Neuronal stem cell (in vitro differentiated cells): ENCODE measurements at regions not wholly inside any gene's neighbourhood (a gene's known extent, or its start where the extent isn't known, plus 50 kb on each side); places are given as distances from the start of the nearest gene placed in this dataset.
"Not testable (repeated sequence)": the region's sequence is repeated elsewhere in the genome, so short reads cannot be mapped to it uniquely, and the experiment has no call there.

Experiments
- DNase-seq: peaks from one replicate; pipeline ENCODE4 v3.0.0-alpha.2; 2013; ENCODE audit warnings: low spot score
- H2AFZ ChIP-seq: one replicate; pipeline ENCODE4 v1.6.1; 2013; ENCODE audit warnings: mild to moderate bottlenecking, low read length, inconsistent platforms
- H2AK5ac ChIP-seq: 2 replicates; pipeline ENCODE4 v1.6.1; 2013; ENCODE audit warnings: low read depth, mild to moderate bottlenecking, inconsistent platforms, low read length, moderate library complexity, mixed read lengths
- H2BK120ac ChIP-seq: 2 replicates; pipeline ENCODE4 v1.6.1; 2013; ENCODE audit warnings: low read depth, mild to moderate bottlenecking, inconsistent platforms, low read length, moderate library complexity, mixed read lengths
- H2BK12ac ChIP-seq: one replicate; pipeline ENCODE4 v1.6.1; 2013; ENCODE audit warnings: low read length, inconsistent platforms
- H2BK15ac ChIP-seq: 2 replicates; pipeline ENCODE4 v1.6.1; 2013; ENCODE audit warnings: mild to moderate bottlenecking, low read length, inconsistent platforms, mixed read lengths
- H2BK5ac ChIP-seq: one replicate; pipeline ENCODE4 v1.6.1; 2013; ENCODE audit warnings: inconsistent platforms, mild to moderate bottlenecking, low read length, moderate library complexity
- H3K14ac ChIP-seq: one replicate; pipeline ENCODE4 v1.6.1; 2013; ENCODE audit warnings: low read length, inconsistent platforms
- H3K18ac ChIP-seq: 2 replicates; pipeline ENCODE4 v1.6.1; 2013; ENCODE audit warnings: low read length, inconsistent platforms
- H3K23ac ChIP-seq: 2 replicates; pipeline ENCODE4 v1.6.1; 2013; ENCODE audit warnings: low read depth, mild to moderate bottlenecking, mixed read lengths, low read length, inconsistent platforms; ENCODE audit not compliant: poor library complexity
- H3K27ac ChIP-seq: replicated peaks from 3 replicates; pipeline ENCODE4 v1.5.1; 2013; ENCODE audit warnings: low read length, inconsistent platforms
- H3K27me3 ChIP-seq, 3 experiments: 2 replicates each; pipeline ENCODE4 v1.6.1; 2013; ENCODE audit warnings: low read length in 3 of 3, mild to moderate bottlenecking in 2 of 3, inconsistent platforms in 1 of 3, low read depth in 1 of 3, mixed read lengths in 1 of 3, moderate library complexity in 1 of 3; ENCODE audit not compliant: control insufficient read depth in 3 of 3, insufficient read depth in 3 of 3
- H3K36me3 ChIP-seq, 2 donors: replicated peaks in 1 of 2; 2 replicates each; pipeline ENCODE4 v1.6.1; 2013; ENCODE audit warnings: low read length in 2 of 2; ENCODE audit not compliant: control insufficient read depth in 2 of 2, insufficient read depth in 2 of 2
- H3K4ac ChIP-seq: 2 replicates; pipeline ENCODE4 v1.6.1; 2013; ENCODE audit warnings: inconsistent platforms, mild to moderate bottlenecking, low read length, moderate library complexity
- H3K4me1 ChIP-seq, 2 donors: 1 replicate in 1 of 2; 2 replicates in 1 of 2; pipeline ENCODE4 v1.6.1; 2013; ENCODE audit warnings: low read length in 2 of 2, low read depth in 1 of 2; ENCODE audit not compliant: control insufficient read depth in 2 of 2, insufficient read depth in 1 of 2
- H3K4me2 ChIP-seq: one replicate; pipeline ENCODE4 v1.6.1; 2013; ENCODE audit warnings: mild to moderate bottlenecking, low read length, inconsistent platforms; ENCODE audit not compliant: insufficient read depth, poor library complexity, severe bottlenecking
- H3K4me3 ChIP-seq, 2 donors: 2 replicates each; pipeline ENCODE4 v1.5.1; 2013; ENCODE audit warnings: low read length in 2 of 2, mild to moderate bottlenecking in 2 of 2, inconsistent platforms in 1 of 2, moderate library complexity in 1 of 2
- H3K79me1 ChIP-seq: one replicate; pipeline ENCODE4 v1.6.1; 2013; ENCODE audit warnings: low read depth, mild to moderate bottlenecking, inconsistent platforms, low read length, moderate library complexity
- H3K9ac ChIP-seq: one replicate; pipeline ENCODE4 v1.6.1; 2013; ENCODE audit warnings: mild to moderate bottlenecking, low read depth, low read length, inconsistent platforms; ENCODE audit not compliant: poor library complexity
- H3K9me3 ChIP-seq, 2 donors: replicated peaks in 1 of 2; 2 replicates each; pipeline versions ENCODE3 to v1.6.1; 2013; ENCODE audit warnings: low read length in 2 of 2, mild to moderate bottlenecking in 2 of 2, inconsistent platforms in 1 of 2, low read depth in 1 of 2, mixed read lengths in 1 of 2, moderate library complexity in 1 of 2; ENCODE audit not compliant: control insufficient read depth in 2 of 2, insufficient read depth in 1 of 2
- H4K8ac ChIP-seq: one replicate; pipeline ENCODE4 v1.6.1; 2013; ENCODE audit warnings: low read depth, mild to moderate bottlenecking, inconsistent platforms, low read length, moderate library complexity
- H4K91ac ChIP-seq: one replicate; pipeline ENCODE4 v1.6.1; 2013; ENCODE audit warnings: low read length, low read depth, mild to moderate bottlenecking, inconsistent platforms; ENCODE audit not compliant: poor library complexity
- WGBS, 2 donors: extraction: QIAGEN DNeasy Blood & Tissue Kit; methylation state at CpG; one replicate each; pipeline ENCODE4 v1.1.7; 2013; ENCODE audit warnings: missing lambda C conversion rate in 2 of 2, mixed read lengths in 1 of 2; ENCODE audit not compliant: insufficient read length in 2 of 2, insufficient replicate concordance in 1 of 2; ENCODE audit errors: extremely low coverage in 2 of 2; 5-methylcytosine and 5-hydroxymethylcytosine counted together

- Histone ChIP-seq H3K79me1 (no peaks in the 10 kb centered on the region), H3K14ac (no peak overlapping the region), H3K36me3 (no peaks in the 10 kb centered on the region), H2BK120ac (no peak overlapping the region), H2BK5ac (no peak overlapping the region), H3K4me2 (no peak overlapping the region), H2AK5ac (no peak overlapping the region), H3K27me3 (no peaks in the 10 kb centered on the region), H3K4me1 (no peaks in the 10 kb centered on the region), H2BK15ac (no peak overlapping the region), H3K4ac (no peak overlapping the region), H3K27ac (no peak overlapping the region), H4K8ac (no peak overlapping the region), H3K4me3 (no peak overlapping the region), H4K91ac (no peak overlapping the region), H3K9me3 (no peaks in the 10 kb centered on the region), H2BK12ac (no peak overlapping the region), H2AFZ (no peak overlapping the region), H3K9ac (no peak overlapping the region), H3K18ac (no peak overlapping the region), H3K23ac (no peak overlapping the region)
- DNase-seq, result no peak
- no CpG with 5 or more reads among the region's 3 CpGs for WGBS, 2 donors
Measured at GRCh38 chr3:40901298-40901697, 298.0 kb upstream of the CTNNB1 start.

- no peak overlapping the region for H3K14ac ChIP-seq
- H2BK12ac ChIP-seq, result no peak overlapping the region
- no peaks in the 10 kb centered on the region for H3K36me3 ChIP-seq
- no peak for DNase-seq
- H3K23ac ChIP-seq, result no peak overlapping the region
- H3K18ac ChIP-seq, result no peak overlapping the region
- H4K91ac ChIP-seq, result no peak overlapping the region
- H3K9me3 ChIP-seq, result no peaks in the 10 kb centered on the region
- H3K27ac ChIP-seq, result no peak overlapping the region
- H3K4me1 ChIP-seq, result no peaks in the 10 kb centered on the region
- no peak overlapping the region for H2AFZ ChIP-seq
- no peak overlapping the region for H4K8ac ChIP-seq
- H2BK15ac ChIP-seq, result no peak overlapping the region
- no peak overlapping the region for H3K4me3 ChIP-seq
- no peak overlapping the region for H2BK120ac ChIP-seq
- H2BK5ac ChIP-seq, result no peak overlapping the region
- H3K79me1 ChIP-seq, result no peaks in the 10 kb centered on the region
- H2AK5ac ChIP-seq, result no peak overlapping the region
- no peak overlapping the region for H3K4ac ChIP-seq
- no peak overlapping the region for H3K9ac ChIP-seq
- no peak overlapping the region for H3K4me2 ChIP-seq
- no peaks in the 10 kb centered on the region for H3K27me3 ChIP-seq
Measured at GRCh38 chr3:40901796-40902195, 297.5 kb upstream of the CTNNB1 start.

GRCh38 chr3:40907907-40908465, 291.3 kb upstream of the CTNNB1 start:
- H3K4ac ChIP-seq, H3K27me3 ChIP-seq, H3K23ac ChIP-seq, H4K91ac ChIP-seq, H3K79me1 ChIP-seq, H3K27ac ChIP-seq, H3K36me3 ChIP-seq, H3K9me3 ChIP-seq, DNase-seq, H2BK15ac ChIP-seq, H2AK5ac ChIP-seq, H3K4me1 ChIP-seq, H3K14ac ChIP-seq, H2BK120ac ChIP-seq, H2BK5ac ChIP-seq, H2BK12ac ChIP-seq, H3K9ac ChIP-seq, H4K8ac ChIP-seq: not testable (repeated sequence)
- no CpG with 5 or more reads among the region's 26 CpGs for WGBS, 2 donors
- peak overlapping the region in 1 of 2 donors; percentile 75 for H3K4me3 ChIP-seq
- H3K4me2 ChIP-seq, result peak overlapping the region; percentile 31
- peak overlapping the region; percentile 65 for H3K18ac ChIP-seq
- H2AFZ ChIP-seq, result peak overlapping the region; percentile 56

GRCh38 chr3:40908612-40909011, 290.7 kb upstream of the CTNNB1 start:
- Histone ChIP-seq H2BK12ac (no peak overlapping the region), H2AFZ (no peak overlapping the region), H3K4me2 (no peak overlapping the region), H3K27me3 (no peaks in the 10 kb centered on the region), H3K4me1 (peaks cover 0 to 5% of the 10 kb centered on the region in 2 donors), H3K23ac (no peak overlapping the region), H3K4me3 (no peak overlapping the region), H3K9me3 (no peaks in the 10 kb centered on the region), H4K8ac (no peak overlapping the region), H2BK5ac (no peak overlapping the region), H2BK15ac (no peak overlapping the region), H3K18ac (no peak overlapping the region), H3K9ac (no peak overlapping the region), H3K36me3 (no peaks in the 10 kb centered on the region), H3K14ac (no peak overlapping the region), H2AK5ac (no peak overlapping the region), H4K91ac (no peak overlapping the region), H2BK120ac (no peak overlapping the region), H3K79me1 (no peaks in the 10 kb centered on the region), H3K4ac (no peak overlapping the region), H3K27ac (no peak overlapping the region)
- no CpG with 5 or more reads among the region's 3 CpGs for WGBS, 2 donors
- no peak for DNase-seq
